ENCODE measurements at regions not wholly inside any gene's neighbourhood (a gene's known extent, or its start where the extent isn't known, plus 50 kb on each side); places are given as distances from the start of the nearest gene placed in this dataset.

DNA sequence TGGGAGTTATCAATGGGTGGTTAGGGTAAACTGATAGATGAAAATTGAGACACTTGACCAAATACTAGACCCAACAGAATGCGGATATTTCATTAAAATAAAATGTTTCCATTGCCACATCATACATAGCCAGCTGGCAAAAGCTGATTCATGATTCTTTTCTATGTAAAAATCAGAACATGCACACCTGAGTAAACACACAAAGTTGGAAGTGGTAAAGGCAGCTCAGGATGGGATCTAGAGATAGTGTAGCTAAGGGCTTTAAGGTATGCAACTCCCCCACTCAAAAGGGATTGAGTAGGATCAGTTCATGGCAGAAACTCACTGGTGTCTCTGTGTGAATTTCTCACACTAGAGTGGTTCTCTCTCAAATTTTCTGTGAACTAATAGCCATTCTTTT, 541.1 kb upstream of the GRAMD2B start:
- CTCF ChIA-PET = interaction anchor here (0.6 kb wide), 1 partner anchor 9 kb away, joined by 3 read pairs; no protein-coding TSS in a partner anchor
- intact Hi-C loops (cut with micrococcal nuclease; ENCODE audit: unreplicated experiment) = no loop called here
- TF ChIP-seq CTCF (IDR thresholded peaks at IDR 0.05) = no peak
- TF ChIP-seq POLR2AphosphoS5 (IDR thresholded peaks at IDR 0.05; ENCODE audit: low read depth, low read length) = no peak
- no peak for TF ChIP-seq TCF7L2 (IDR thresholded peaks at IDR 0.05; ENCODE audit: low read depth, low read length)
- TF ChIP-seq REST (IDR thresholded peaks at IDR 0.05; ENCODE audit: insufficient read depth in 1 of 2, low read depth in 2 of 2, low read length in 1 of 2) = no peak
- TF ChIP-seq SIN3A (IDR thresholded peaks at IDR 0.05; ENCODE audit: borderline replicate concordance, insufficient read depth, low read depth, low read length) = no peak
- Histone ChIP-seq H3K27ac (ENCODE audit: low read length) (no peak overlapping the region), H3K27me3 (ENCODE audit: control insufficient read depth, insufficient read depth, low read length) (no peaks in the 10 kb centered on the region), H3K36me3 (ENCODE audit: control insufficient read depth, insufficient read depth, low read length) (no peaks in the 10 kb centered on the region), H3K4me3 (ENCODE audit: low read depth in 2 of 2, low read length in 2 of 2) (no peak overlapping the region), H3K9me3 (ENCODE audit: control insufficient read depth, insufficient read depth, low read depth, low read length) (no peaks in the 10 kb centered on the region), H3K4me1 (ENCODE audit: control insufficient read depth, insufficient read depth, low read length) (no peaks in the 10 kb centered on the region)
- DNase-seq (ENCODE audit: low read depth, low spot score) = no peak
- POLR2A ChIA-PET = no interaction called here
- no peak for ATAC-seq
- BruUV-seq (replicated peaks) = no TSS peak
- in situ Hi-C loops (cut with HindIII; ENCODE audit: low pct_unique_long_range_greater_than_20kb, low sequenced_read_pairs) = no loop called here

- in situ Hi-C loops (cut with HindIII; ENCODE audit: low pct_unique_long_range_greater_than_20kb, low sequenced_read_pairs) = no loop called here
- Histone ChIP-seq H3K4me3 (ENCODE audit: low read depth in 2 of 2, low read length in 2 of 2) (no peak overlapping the region), H3K36me3 (ENCODE audit: control insufficient read depth, insufficient read depth, low read length) (no peaks in the 10 kb centered on the region), H3K27ac (ENCODE audit: low read length) (no peak overlapping the region), H3K4me1 (ENCODE audit: control insufficient read depth, insufficient read depth, low read length) (no peaks in the 10 kb centered on the region), H3K27me3 (ENCODE audit: control insufficient read depth, insufficient read depth, low read length) (no peaks in the 10 kb centered on the region), H3K9me3 (ENCODE audit: control insufficient read depth, insufficient read depth, low read depth, low read length) (no peaks in the 10 kb centered on the region)
- ATAC-seq (no peak), DNase-seq (ENCODE audit: low read depth, low spot score) (no peak)
- ChIA-PET CTCF (no interaction called here), POLR2A (no interaction called here)
- no TSS peak for BruUV-seq (replicated peaks)
- intact Hi-C loops (cut with micrococcal nuclease; ENCODE audit: unreplicated experiment) = no loop called here
- TF ChIP-seq TCF7L2 (IDR thresholded peaks at IDR 0.05; ENCODE audit: low read depth, low read length) (no peak), REST (IDR thresholded peaks at IDR 0.05; ENCODE audit: insufficient read depth in 1 of 2, low read depth in 2 of 2, low read length in 1 of 2) (no peak), CTCF (IDR thresholded peaks at IDR 0.05) (no peak), SIN3A (IDR thresholded peaks at IDR 0.05; ENCODE audit: borderline replicate concordance, insufficient read depth, low read depth, low read length) (no peak), POLR2AphosphoS5 (IDR thresholded peaks at IDR 0.05; ENCODE audit: low read depth, low read length) (no peak)
Measured at GRCh38 chr5:125883223-125883622, 540.0 kb upstream of the GRAMD2B start.
